GM23248 (cell line): ENCODE measurements at regions not wholly inside any gene's neighbourhood (a gene's known extent, or its start where the extent isn't known, plus 50 kb on each side); places are given as distances from the start of the nearest gene placed in this dataset.

ENCODE experiments used
- DNase-seq: peaks from one replicate; pipeline ENCODE4 v3.0.0-alpha.2; 2015
- H2AFZ ChIP-seq: fragments of 200-600 bp; sonication (generic); 2 replicates; pipeline ENCODE4 v1.6.1; 2016; ENCODE audit warnings: antibody characterized with exemption
- H3F3A ChIP-seq: fragments of 200-600 bp; sonication (generic); 2 replicates; pipeline ENCODE4 v1.6.1; 2016; ENCODE audit warnings: mild to moderate bottlenecking, antibody characterized with exemption, mixed run types; ENCODE audit not compliant: insufficient read depth
- H3K27ac ChIP-seq: fragments of 200-600 bp; sonication (generic); 2 replicates; pipeline ENCODE4 v1.5.1; 2016; ENCODE audit warnings: mild to moderate bottlenecking
- H3K27me3 ChIP-seq: fragments of 200-600 bp; sonication (generic); replicated peaks from 2 replicates; pipeline ENCODE4 v1.6.1; 2016; ENCODE audit warnings: mild to moderate bottlenecking; ENCODE audit not compliant: insufficient read depth
- H3K36me3 ChIP-seq: fragments of 200-600 bp; sonication (generic); 2 replicates; pipeline ENCODE4 v1.6.1; 2016; ENCODE audit warnings: low read depth, mild to moderate bottlenecking
- H3K4me1 ChIP-seq: fragments of 200-600 bp; sonication (generic); 2 replicates; pipeline ENCODE4 v1.6.1; 2016; ENCODE audit warnings: mild to moderate bottlenecking; ENCODE audit not compliant: insufficient read depth
- H3K4me2 ChIP-seq: fragments of 200-600 bp; sonication (generic); one replicate; pipeline ENCODE4 v1.6.1; 2016; ENCODE audit warnings: mild to moderate bottlenecking; ENCODE audit not compliant: unreplicated experiment
- H3K4me3 ChIP-seq: fragments of 200-600 bp; sonication (generic); 2 replicates; pipeline ENCODE4 v1.5.1; 2016; ENCODE audit warnings: mild to moderate bottlenecking
- H3K79me2 ChIP-seq: fragments of 200-600 bp; sonication (generic); 2 replicates; pipeline ENCODE4 v1.6.1; 2016; ENCODE audit warnings: mild to moderate bottlenecking; ENCODE audit not compliant: insufficient read depth
- H3K9ac ChIP-seq: fragments of 200-600 bp; sonication (generic); 2 replicates; pipeline ENCODE4 v1.6.1; 2016; ENCODE audit warnings: mild to moderate bottlenecking
- H3K9me2 ChIP-seq: fragments of 200-600 bp; sonication (generic); 2 replicates; pipeline ENCODE4 v1.6.1; 2016; ENCODE audit warnings: mixed run types, mild to moderate bottlenecking, moderate library complexity; ENCODE audit not compliant: insufficient read depth
- H3K9me3 ChIP-seq: fragments of 200-600 bp; sonication (generic); one replicate; pipeline ENCODE4 v1.6.1; 2017; ENCODE audit warnings: low read depth
- H4K20me1 ChIP-seq: fragments of 200-600 bp; sonication (generic); 2 replicates; pipeline ENCODE4 v1.6.0; 2016; ENCODE audit not compliant: insufficient read depth
- EZH2 ChIP-seq: fragments of 200-600 bp; sonication (generic); IDR thresholded peaks from 2 replicates; pipeline ENCODE4 v1.6.1; 2018; ENCODE audit warnings: antibody characterized with exemption, mild to moderate bottlenecking; ENCODE audit not compliant: insufficient read depth, poor library complexity, severe bottlenecking
- EZH2phosphoT487 ChIP-seq: fragments of 200-600 bp; sonication (generic); IDR thresholded peaks from 2 replicates; pipeline ENCODE4 v1.6.1; 2018; ENCODE audit warnings: antibody characterized with exemption, moderate library complexity, mild to moderate bottlenecking, low read depth; ENCODE audit not compliant: insufficient read depth
- WGBS, 2 experiments: methylation state at CpG; one replicate each; pipeline ENCODE4 v1.1.6; 2015 to 2017; ENCODE audit warnings: low lambda C conversion rate in 2 of 2, low coverage in 1 of 2; ENCODE audit errors: missing lambda C conversion rate in 2 of 2; 5-methylcytosine and 5-hydroxymethylcytosine counted together
- in situ Hi-C: fragments of 300-500 bp; cut with MboI; formaldehyde crosslinking; loops from 2 replicates; pipeline ENCODE4 v1.15.0; 2020

- 93 to 96% methylated on average over 21 of the region's 21 CpGs for WGBS, 2 experiments
- H3K79me2 ChIP-seq = no peaks in the 10 kb centered on the region
- H3K9me2 ChIP-seq = no peaks in the 10 kb centered on the region
- no peaks in the 10 kb centered on the region for H3K9me3 ChIP-seq
- no peaks in the 10 kb centered on the region for H4K20me1 ChIP-seq
- no peak overlapping the region for H3K27ac ChIP-seq
- H3K4me2 ChIP-seq = no peak overlapping the region
- no peak overlapping the region for H3K9ac ChIP-seq
- no peak for DNase-seq
- TF ChIP-seq EZH2phosphoT487 (no peak), EZH2 (no peak)
- no peak overlapping the region for H3K4me3 ChIP-seq
- H3K4me1 ChIP-seq = no peaks in the 10 kb centered on the region
- H3F3A ChIP-seq = no peaks in the 10 kb centered on the region
- H3K27me3 ChIP-seq = peaks cover 15% of the 10 kb centered on the region
- in situ Hi-C loops = no loop called here
- H2AFZ ChIP-seq = no peak overlapping the region
- no peaks in the 10 kb centered on the region for H3K36me3 ChIP-seq
These were observed 57.6 kb upstream of the SEPTIN5 start for GRCh38 chr22:19656541-19657251.

GRCh38 chr22:19657252-19658056 is 56.8 kb upstream of the SEPTIN5 start:
- no peaks in the 10 kb centered on the region for H3K9me2 ChIP-seq
- no peaks in the 10 kb centered on the region for H3K4me1 ChIP-seq
- DNase-seq = no peak
- H3K36me3 ChIP-seq = no peaks in the 10 kb centered on the region
- no peaks in the 10 kb centered on the region for H4K20me1 ChIP-seq
- no peak overlapping the region for H3K9ac ChIP-seq
- in situ Hi-C loops = no loop called here
- H3K27ac ChIP-seq = no peak overlapping the region
- 0 out of 2 replicates have a peak, but pooled peaks cover 9% of the 10 kb centered on the region for H3K27me3 ChIP-seq
- no peaks in the 10 kb centered on the region for H3F3A ChIP-seq
- H3K79me2 ChIP-seq = no peaks in the 10 kb centered on the region
- WGBS, 2 experiments = 77% methylated on average over 8 of the region's 8 CpGs
- no peaks in the 10 kb centered on the region for H3K9me3 ChIP-seq
- TF ChIP-seq EZH2 = no peak
- no peak for TF ChIP-seq EZH2phosphoT487
- no peak overlapping the region for H2AFZ ChIP-seq
- no peak overlapping the region for H3K4me3 ChIP-seq
- no peak overlapping the region for H3K4me2 ChIP-seq

GRCh38 chr22:19658057-19658966 is 56.0 kb upstream of the SEPTIN5 start:
- no peak overlapping the region for H2AFZ ChIP-seq

More at GRCh38 chr22:19658057-19658966, 56.0 kb upstream of the SEPTIN5 start:
- Histone ChIP-seq H3K9ac (no peak overlapping the region), H3K79me2 (no peaks in the 10 kb centered on the region), H3K4me3 (no peak overlapping the region), H3K27ac (no peak overlapping the region), H3K9me3 (no peaks in the 10 kb centered on the region), H3K4me2 (no peak overlapping the region), H3K27me3 (no peaks in the 10 kb centered on the region), H3F3A (peaks cover 3% of the 10 kb centered on the region; the same call in 1 of the 2 replicates), H3K36me3 (no peaks in the 10 kb centered on the region), H3K4me1 (peaks cover 4% of the 10 kb centered on the region), H4K20me1 (no peaks in the 10 kb centered on the region), H3K9me2 (no peaks in the 10 kb centered on the region)
- 83 to 93% methylated on average over 10 of the region's 10 CpGs for WGBS, 2 experiments
- in situ Hi-C loops = no loop called here
- no peak for DNase-seq
- TF ChIP-seq EZH2 = no peak
- no peak for TF ChIP-seq EZH2phosphoT487
